ENCODE measurements at regions not wholly inside any gene's neighbourhood (a gene's known extent, or its start where the extent isn't known, plus 50 kb on each side); places are given as distances from the start of the nearest gene placed in this dataset.

- DNase-seq (ENCODE audit: low read depth in 2 of 3, low spot score in 2 of 3) = no peak
Measured at GRCh38 chr1:209341146-209341545, 242.4 kb upstream of the CAMK1G start.

DNA sequence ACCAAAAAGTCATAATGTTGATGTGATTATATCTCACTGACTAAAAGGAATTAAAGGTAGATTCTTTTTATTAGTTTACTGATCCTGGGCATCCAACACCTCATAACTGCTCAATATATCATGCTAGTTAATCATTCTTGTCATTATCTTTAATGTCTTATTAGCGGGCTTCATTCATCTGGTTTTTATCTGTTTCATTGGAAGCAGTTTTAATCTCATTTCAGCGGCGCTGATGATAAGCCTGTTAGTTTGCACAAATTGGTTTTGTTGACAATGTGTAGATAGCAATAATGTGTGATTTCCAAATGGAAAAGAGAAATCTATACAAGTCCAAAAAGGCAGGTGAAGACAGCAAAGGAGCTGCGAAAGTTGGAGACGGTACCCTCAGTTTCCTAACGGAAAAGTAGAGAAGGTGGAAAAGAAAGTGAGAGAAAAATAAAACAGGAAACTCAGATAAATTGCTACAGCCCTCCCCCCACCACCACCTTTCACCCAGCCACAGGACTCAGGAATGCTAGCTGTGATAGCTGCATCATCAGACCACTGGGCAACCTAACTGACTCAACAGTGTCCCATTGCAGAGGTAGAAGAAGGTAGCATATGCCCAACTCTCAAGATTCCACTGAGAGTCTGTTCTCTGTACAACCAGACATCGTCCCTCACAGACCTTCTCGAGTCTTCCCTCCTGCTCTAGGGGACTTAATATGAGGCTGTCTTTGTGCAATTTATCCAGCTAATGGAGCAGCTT, 241.7 kb upstream of the CAMK1G start:
- DNase-seq (ENCODE audit: low read depth in 2 of 3, low spot score in 2 of 3) = no peak

DNA sequence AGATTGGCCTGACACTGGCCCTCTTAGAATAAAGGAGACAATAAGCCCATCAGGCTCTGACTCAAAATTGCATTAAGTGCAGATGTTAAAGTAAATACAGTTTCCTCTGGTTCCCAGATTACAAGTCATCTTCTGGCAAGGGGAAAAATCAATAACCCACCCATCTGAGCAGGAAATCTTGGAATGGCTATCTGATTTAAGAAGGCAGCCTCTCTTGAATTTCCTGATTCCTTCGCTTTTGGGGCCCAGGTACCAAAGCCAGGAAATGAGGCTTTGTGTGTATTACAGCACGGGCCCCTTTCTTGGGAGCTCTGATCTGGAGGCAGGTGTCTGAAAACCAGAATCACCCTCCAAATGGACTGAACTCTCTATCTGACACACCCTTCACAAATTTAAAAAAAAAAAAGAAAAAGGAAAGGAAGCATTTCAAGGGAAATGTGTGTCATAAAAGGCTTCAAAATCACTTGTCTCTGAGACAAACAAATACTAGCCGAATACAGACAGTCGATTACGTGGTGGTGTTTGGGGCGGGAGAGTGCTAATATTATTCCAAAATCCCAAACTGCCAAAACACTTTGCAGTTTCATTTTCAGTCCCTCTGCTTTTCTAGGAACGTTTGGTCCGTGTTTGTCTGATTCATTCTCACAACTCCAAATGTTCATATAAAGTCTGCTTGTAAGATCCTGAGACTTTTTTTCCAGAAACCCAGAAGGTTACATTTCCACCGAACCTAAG, 240.9 kb upstream of the CAMK1G start:
- DNase-seq (ENCODE audit: low read depth in 2 of 3, low spot score in 2 of 3) = no peak

GRCh38 chr1:209343511-209343910, 240.0 kb upstream of the CAMK1G start:
- no peak for DNase-seq (ENCODE audit: low read depth in 2 of 3, low spot score in 2 of 3)

- DNase-seq (ENCODE audit: low read depth in 2 of 3, low spot score in 2 of 3) = no peak
Measured at GRCh38 chr1:209344156-209344555, 239.4 kb upstream of the CAMK1G start.

DNA sequence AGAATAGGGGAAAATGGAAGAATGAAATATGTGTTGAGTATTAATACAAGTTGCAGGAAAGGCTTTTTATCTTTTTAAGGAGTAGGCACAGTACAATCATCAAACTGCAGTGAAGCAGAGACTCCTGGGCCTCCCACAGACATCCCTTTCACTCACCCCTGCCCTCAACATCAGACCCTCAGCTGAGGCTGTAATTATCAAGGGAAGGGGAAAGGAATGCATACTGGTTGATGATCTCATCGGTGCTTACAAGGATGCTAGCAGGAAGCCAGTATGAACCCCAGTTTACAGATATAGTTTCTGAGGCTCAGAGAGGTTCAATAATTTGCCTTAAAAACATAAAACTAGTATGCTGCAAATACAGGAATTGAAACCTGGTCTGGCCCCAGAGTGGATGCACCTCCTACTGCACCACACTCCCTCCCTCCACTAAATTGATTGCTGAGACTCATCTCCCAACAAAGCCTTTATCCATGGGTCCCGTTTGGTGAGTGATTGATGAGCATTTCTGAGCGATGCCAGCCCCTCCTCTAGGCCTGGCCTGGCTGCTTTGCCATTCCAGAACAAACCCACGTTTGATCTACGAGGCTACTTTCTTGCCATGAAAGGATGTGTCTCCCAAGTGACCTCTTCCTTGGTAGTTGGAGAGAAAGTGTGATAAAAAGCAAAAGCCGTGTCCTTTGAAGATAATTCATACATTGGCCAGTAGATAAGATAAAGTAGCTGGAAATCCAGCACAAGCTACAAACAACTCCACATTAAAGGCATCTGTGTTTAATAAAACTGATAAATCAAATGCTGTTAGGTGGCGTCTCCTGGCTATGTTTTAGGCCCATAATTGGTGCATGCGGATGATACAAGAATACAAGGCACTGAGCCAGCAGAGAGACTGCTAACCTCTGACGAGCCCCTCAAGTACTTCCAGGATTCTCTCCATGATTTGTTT, 233.9 kb upstream of the CAMK1G start:
- no peak for DNase-seq (ENCODE audit: low read depth in 2 of 3, low spot score in 2 of 3)

- DNase-seq (ENCODE audit: low read depth in 2 of 3, low spot score in 2 of 3) = no peak
Measured at GRCh38 chr1:209353053-209353452, 230.5 kb upstream of the CAMK1G start.

GRCh38 chr1:209354111-209354839, 229.2 kb upstream of the CAMK1G start:
- peak; percentile 3 to 86 (median 75) for DNase-seq (ENCODE audit: low read depth in 2 of 3, low spot score in 2 of 3)

DNA sequence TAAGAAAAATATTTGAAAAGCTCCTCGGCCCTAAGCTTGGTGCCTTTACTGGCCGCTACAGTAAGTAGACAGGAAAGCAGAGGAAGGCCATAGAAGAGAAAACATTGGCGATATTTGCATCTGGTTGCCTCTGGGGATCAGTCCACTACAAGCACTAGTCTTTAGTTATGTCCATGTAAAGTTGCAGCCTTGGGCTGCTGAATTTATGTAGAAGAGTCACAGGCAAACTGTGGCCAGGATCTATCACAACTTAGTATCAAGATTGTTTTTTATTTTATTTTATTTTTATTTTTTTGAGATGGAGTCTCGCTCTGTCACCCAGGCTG, 228.7 kb upstream of the CAMK1G start:
- DNase-seq (ENCODE audit: low read depth in 2 of 3, low spot score in 2 of 3) = no peak

- no peak for DNase-seq (ENCODE audit: low read depth in 2 of 3, low spot score in 2 of 3)
Measured at GRCh38 chr1:209355415-209355814, 228.1 kb upstream of the CAMK1G start.

DNA sequence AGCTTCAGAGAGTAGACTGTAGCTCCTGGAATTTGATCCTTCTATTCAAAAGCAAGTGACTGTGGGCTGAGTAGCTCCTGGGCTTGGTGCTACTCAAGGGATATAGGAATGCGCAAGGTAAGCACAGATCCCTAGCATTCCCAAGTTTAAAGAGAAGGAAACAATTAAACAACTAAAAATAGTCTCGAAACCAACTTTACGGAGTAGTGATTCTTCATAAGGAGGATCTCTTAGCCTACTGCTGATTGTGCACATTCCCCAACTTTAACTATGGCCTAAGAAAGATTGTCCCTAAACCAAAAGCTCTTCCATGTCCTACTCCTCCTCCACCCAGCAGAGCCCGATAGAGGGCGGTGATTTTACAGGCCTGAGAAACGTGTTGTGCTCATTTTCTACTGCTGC, 226.5 kb upstream of the CAMK1G start:
- DNase-seq (ENCODE audit: low read depth in 2 of 3, low spot score in 2 of 3) = no peak

DNA sequence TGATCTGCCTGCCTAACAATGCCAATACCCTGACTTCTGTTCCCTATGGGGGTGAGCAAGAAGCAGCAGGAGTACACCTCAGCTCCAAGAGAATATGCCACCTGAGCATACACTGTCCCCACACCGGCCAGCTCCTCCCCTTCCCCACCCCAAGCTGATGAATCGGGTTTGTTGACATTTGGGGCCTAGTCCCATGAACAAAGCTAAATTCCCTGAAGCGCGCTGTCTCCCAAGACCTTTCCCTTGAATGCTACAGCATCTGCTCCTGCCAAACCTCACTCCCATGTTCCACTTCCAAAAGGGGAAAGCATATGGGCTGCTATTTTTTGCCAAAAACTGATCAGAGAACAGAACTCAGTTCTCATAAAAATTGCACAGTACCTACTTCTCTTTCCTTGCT, 220.4 kb upstream of the CAMK1G start:
- DNase-seq (ENCODE audit: low read depth in 2 of 3, low spot score in 2 of 3) = no peak

GRCh38 chr1:209364716-209365115, 218.8 kb upstream of the CAMK1G start:
- no peak for DNase-seq (ENCODE audit: low read depth in 2 of 3, low spot score in 2 of 3)

- no peak for DNase-seq (ENCODE audit: low read depth in 2 of 3, low spot score in 2 of 3)
Measured at GRCh38 chr1:209367061-209367772, 216.3 kb upstream of the CAMK1G start.

DNA sequence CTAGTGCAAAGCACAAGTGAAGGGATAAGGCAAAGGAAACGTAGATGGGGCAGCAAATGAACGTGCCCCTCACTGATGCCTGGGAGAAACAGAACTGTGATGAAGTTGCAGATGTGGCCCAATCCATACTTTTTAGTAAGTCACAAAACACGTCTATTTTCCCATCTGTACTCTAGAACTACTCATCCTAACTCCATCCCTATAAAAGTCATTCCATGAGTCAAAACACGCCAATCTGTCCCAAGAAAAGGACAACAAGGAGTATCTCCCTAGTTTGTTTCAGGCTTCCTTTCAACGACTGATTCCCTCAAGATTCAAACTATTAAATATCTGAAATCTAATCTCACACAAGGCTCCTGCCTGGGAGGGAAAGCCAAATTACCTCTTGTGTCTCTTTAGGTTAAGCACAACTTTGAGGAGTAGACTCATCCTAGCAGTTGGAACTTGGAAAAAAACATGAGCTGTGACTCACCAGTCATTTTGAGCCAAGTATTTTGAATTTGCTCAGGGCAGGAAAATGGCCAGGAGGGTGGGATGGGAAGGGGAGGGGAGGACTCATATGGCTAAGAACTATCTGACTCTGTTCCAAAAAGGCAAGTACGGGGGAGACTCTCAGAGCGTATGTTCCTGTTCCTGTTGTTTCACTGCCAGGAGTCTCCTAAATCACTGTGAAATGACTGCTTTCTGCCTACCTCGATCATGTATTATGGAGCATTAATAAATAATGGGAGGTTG, 214.5 kb upstream of the CAMK1G start:
- no peak for DNase-seq (ENCODE audit: low read depth in 2 of 3, low spot score in 2 of 3)

DNA sequence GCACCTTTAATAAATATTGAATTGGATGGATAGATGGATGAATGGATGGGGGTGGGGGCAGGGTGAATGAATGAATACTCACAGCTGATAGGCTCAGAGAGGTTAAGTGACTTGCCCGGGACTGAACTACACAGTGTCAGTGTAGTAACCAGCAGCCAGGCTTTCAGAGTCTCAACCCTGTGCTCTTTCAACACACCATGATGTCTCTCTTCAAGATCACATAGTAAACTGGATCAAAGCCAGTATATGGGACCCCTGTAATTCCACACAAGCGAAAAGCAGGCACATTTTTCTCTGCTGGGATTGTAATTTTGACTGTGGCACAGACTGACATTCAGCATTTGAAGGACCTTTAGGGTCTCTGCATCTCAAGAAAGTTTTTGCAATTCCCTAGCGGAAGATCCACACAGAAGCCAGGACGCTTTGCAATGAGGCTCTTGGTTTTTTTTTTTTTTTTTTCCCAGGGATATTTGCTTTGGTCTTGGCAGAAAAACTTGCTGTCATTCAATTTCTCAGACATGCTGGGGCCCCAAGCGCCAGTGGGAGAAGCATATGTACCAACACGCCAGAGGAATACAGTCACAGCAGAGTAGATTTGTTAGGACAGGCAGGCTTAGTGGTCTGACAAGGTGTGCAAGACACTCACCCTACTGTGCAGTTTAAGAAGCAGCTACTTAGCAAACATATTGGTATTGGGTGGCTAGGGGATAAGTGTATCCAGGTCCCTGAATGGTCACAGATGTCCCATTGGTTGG, 213.1 kb upstream of the CAMK1G start:
- no peak for DNase-seq (ENCODE audit: low read depth in 2 of 3, low spot score in 2 of 3)

DNA sequence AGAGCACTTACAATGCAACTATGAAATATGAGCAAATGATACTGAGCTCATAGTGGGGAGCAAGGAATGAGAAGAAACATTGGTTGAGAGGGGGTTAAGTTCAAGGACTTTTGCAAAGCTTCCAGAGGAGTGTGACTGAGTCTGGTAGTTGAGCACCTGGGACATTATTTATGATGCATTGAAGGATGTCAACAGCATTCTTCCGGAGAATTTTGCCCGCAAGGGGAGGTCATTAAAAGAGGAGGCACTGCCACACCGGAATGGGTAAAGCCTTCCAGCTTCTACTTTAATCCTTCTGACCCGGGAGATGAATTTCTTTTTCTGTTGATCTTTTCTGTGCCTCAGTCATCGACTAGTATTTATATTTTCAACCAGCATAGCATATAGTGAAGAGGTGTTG, 208.4 kb upstream of the CAMK1G start:
- no peak for DNase-seq (ENCODE audit: low read depth in 2 of 3, low spot score in 2 of 3)

GRCh38 chr1:209375671-209376365, 207.7 kb upstream of the CAMK1G start:
- DNase-seq (ENCODE audit: low read depth in 2 of 3, low spot score in 2 of 3) = no peak
